Heart left ventricle (tissue), 16 donors: ENCODE measurements at regions not wholly inside any gene's neighbourhood (a gene's known extent, or its start where the extent isn't known, plus 50 kb on each side); places are given as distances from the start of the nearest gene placed in this dataset.

Experiments used
- ATAC-seq, 4 donors: fragments of 200-7000 bp; cut with Tn5 transposase; one replicate each; pipeline ENCODE4 v1.9.1; 2020 to 2022; ENCODE audit warnings: moderate library complexity in 4 of 4, mild to moderate bottlenecking in 3 of 4, moderate number of reproducible peaks in 1 of 4
- DNase-seq, 5 donors: peaks; one replicate each; pipeline ENCODE4 v3.0.0-alpha.2; 2020
- H3K27ac ChIP-seq, 12 donors: fragments of 200-600 bp; sonication (generic) in 4 of 12; one replicate each; pipeline versions ENCODE4 v1.5.0 to v1.8.0; 2016 to 2022; ENCODE audit warnings: mild to moderate bottlenecking in 2 of 12
- H3K27me3 ChIP-seq, 9 donors: fragments of 200-600 bp; sonication (generic) in 2 of 9; one replicate each; pipeline versions ENCODE4 v1.5.1 to v1.8.0; 2016 to 2022; ENCODE audit warnings: mild to moderate bottlenecking in 3 of 9
- H3K36me3 ChIP-seq, 9 donors: fragments of 200-600 bp; sonication (generic) in 2 of 9; one replicate each; pipeline versions ENCODE4 v1.5.0 to v1.8.0; 2018 to 2022; ENCODE audit warnings: mild to moderate bottlenecking in 2 of 9
- H3K4me1 ChIP-seq, 12 donors: fragments of 200-600 bp; sonication (generic) in 4 of 12; one replicate each; pipeline versions ENCODE4 v1.5.0 to v1.8.0; 2016 to 2022; ENCODE audit warnings: mild to moderate bottlenecking in 3 of 12
- H3K4me3 ChIP-seq, 12 donors: fragments of 200-600 bp; sonication (generic) in 4 of 12; one replicate each; pipeline versions ENCODE4 v1.5.0 to v1.8.0; 2017 to 2022; ENCODE audit warnings: mild to moderate bottlenecking in 9 of 12, moderate library complexity in 4 of 12
- H3K9me3 ChIP-seq, 12 donors: fragments of 200-600 bp; sonication (generic) in 4 of 12; one replicate each; pipeline versions ENCODE4 v1.5.0 to v1.8.0; 2016 to 2022; ENCODE audit warnings: mild to moderate bottlenecking in 1 of 12
- POLR2A ChIP-seq, 2 donors: fragments of 450-650 bp; IDR thresholded peaks; one replicate each; pipeline ENCODE4 v1.6.1; 2017; ENCODE audit warnings: antibody characterized with exemption in 2 of 2, mild to moderate bottlenecking in 2 of 2, moderate library complexity in 2 of 2
- WGBS, 4 donors: extraction: QIAGEN DNeasy Blood & Tissue Kit in 2 of 4; methylation state at CpG; one replicate each; pipeline versions ENCODE4 v1.1.5 to v1.1.7; 2013 to 2018; 5-methylcytosine and 5-hydroxymethylcytosine counted together
- intact Hi-C, 10 donors: fragments of 100-400 bp; cut with DNase I; formaldehyde crosslinking; loops; one replicate each; pipeline versions ENCODE4 v1.11.1 to v1.14.2; 2022
- TF ChIP-seq, protein P1 (sequence below), 12 donors: fragments of 200-600 bp; sonication (generic) in 4 of 12; IDR thresholded peaks; one replicate each; pipeline versions ENCODE4 v1.5.0 to v1.8.0; 2018 to 2022; ENCODE audit warnings: antibody characterized with exemption in 12 of 12, mild to moderate bottlenecking in 5 of 12
- donor health status: ischemic (EF 13 %, LVEDD 7.1; RV severe dilation, severe dysfunction).
- donor health status: healthy with polysubstance abuse.
- donor health status: DM: no; HTN: yes; CAD: no.
- donor health status: DM: no; HTN: no; CAD: no.
- donor health status: ischemic (EF 25% LVEDD 6.9; RV normal size, moderate dysfunction).
- donor health status: ischemic (EF 25% LVEDD 5.7; RV mildly dilated, moderate dysfunction).
- donor health status: healthy.
- donor health status: DM: yes; HTN: yes; CAD: no.
- donor health status: ischemic (EF 35%, LVEDD 5.7; RV mildly dilated, moderate dysfunction).
- donor health status: nonischemic (EF 11% LVEDD 7.7; RV severe dilation, severe dysfunction).
- donor health status: DM: yes; HTN: yes; CAD: no.
- donor health status: PGD.
- donor health status: ischemic (EF 29% LVEDD 5.4; RV normal size, mild dysfunction).
- donor health status: nonischemic (EF 23%, LVEDD 6.1; RV moderate dilation, normal function).

DNA sequence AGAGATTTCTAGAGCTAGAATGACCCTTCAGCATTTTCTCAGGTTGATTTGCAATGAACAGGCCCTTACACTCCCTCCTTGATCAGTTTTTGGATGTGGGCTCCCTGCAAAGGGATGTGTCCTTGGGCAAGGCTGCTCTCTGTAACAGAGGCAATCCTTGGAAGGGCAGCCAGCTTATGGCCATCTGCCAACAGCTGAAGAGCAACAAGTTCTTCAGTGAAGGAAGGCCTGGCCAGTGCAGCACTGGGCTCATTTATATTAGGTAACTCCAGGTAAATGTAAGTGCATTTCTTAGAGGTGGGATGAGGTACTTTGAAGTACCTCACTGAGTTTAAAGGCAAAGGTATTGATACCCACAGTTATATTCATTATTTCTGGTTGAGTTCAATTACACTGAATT lies 114.3 kb upstream of the KCNJ16 start:
- intact Hi-C loops = no loop called here
- H3K36me3 ChIP-seq = no peaks in the 10 kb centered on the region
- no peaks in the 10 kb centered on the region for H3K27me3 ChIP-seq
- no peak overlapping the region for H3K4me3 ChIP-seq
- ATAC-seq (peak; percentile 42 to 73 (median 63)), DNase-seq (peak in 4 of 5 donors; percentile 31 to 72 (median 36))
- H3K9me3 ChIP-seq = peaks cover 0 to 15% (median 0%) of the 10 kb centered on the region in 12 donors
- TF ChIP-seq, protein P1, sequence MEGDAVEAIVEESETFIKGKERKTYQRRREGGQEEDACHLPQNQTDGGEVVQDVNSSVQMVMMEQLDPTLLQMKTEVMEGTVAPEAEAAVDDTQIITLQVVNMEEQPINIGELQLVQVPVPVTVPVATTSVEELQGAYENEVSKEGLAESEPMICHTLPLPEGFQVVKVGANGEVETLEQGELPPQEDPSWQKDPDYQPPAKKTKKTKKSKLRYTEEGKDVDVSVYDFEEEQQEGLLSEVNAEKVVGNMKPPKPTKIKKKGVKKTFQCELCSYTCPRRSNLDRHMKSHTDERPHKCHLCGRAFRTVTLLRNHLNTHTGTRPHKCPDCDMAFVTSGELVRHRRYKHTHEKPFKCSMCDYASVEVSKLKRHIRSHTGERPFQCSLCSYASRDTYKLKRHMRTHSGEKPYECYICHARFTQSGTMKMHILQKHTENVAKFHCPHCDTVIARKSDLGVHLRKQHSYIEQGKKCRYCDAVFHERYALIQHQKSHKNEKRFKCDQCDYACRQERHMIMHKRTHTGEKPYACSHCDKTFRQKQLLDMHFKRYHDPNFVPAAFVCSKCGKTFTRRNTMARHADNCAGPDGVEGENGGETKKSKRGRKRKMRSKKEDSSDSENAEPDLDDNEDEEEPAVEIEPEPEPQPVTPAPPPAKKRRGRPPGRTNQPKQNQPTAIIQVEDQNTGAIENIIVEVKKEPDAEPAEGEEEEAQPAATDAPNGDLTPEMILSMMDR (IDR thresholded peaks at IDR 0.05) = no peak
- no peak for TF ChIP-seq POLR2A (IDR thresholded peaks at IDR 0.05)
- H3K27ac ChIP-seq = no peak overlapping the region
- H3K4me1 ChIP-seq = peaks cover 0 to 19% (median 6%) of the 10 kb centered on the region in 12 donors

DNA sequence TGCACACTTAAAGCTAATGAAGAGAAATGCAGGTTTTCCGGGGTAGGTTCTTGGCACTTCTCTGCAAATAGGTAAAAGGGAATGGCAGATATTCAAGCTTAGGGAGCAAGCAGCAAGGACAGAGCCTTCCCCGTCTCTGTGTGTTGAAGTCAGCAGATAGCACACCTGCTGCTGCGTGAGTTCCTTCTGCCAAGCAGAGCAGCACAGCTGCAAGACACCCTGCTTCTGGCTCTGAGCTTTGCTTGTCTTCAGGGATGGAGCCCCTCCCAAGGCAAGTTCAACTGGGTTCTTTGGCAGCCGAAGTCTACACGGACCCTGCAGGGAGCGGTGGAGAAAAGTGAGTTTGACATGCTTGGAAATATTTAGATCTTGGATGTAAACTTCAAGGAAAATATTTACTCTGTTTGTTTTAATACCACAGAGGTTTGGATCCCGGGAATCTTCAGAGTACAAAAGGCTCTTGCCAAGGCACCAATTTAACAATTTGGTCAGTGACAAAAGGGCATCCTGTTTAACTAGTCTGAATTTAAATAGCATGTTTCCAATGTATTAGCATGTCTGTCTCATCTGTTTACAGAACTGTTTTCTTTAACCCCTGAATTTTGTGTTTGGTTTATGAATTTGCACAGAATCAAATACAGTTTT lies 113.4 kb upstream of the KCNJ16 start:
- Histone ChIP-seq H3K27ac (peak overlapping the region in 2 of 12 donors; percentile 15 to 37), H3K9me3 (peaks cover 0 to 15% (median 0%) of the 10 kb centered on the region in 12 donors), H3K27me3 (no peaks in the 10 kb centered on the region), H3K36me3 (no peaks in the 10 kb centered on the region), H3K4me3 (peak overlapping the region in 1 of 12 donors; percentile 19), H3K4me1 (peaks cover 0 to 19% (median 6%) of the 10 kb centered on the region in 12 donors)
- 32 to 50% (median 42%) methylated on average over 6 to 7 of the region's 7 CpGs for WGBS, 4 donors
- peak in 3 of 4 donors; percentile 33 to 91 (median 69) for ATAC-seq
- intact Hi-C loops = no loop called here
- DNase-seq = peak in 3 of 5 donors; percentile 11 to 55 (median 19)
- TF ChIP-seq POLR2A (IDR thresholded peaks at IDR 0.05) = no peak
- TF ChIP-seq, protein P1 (IDR thresholded peaks at IDR 0.05) = no peak

DNA sequence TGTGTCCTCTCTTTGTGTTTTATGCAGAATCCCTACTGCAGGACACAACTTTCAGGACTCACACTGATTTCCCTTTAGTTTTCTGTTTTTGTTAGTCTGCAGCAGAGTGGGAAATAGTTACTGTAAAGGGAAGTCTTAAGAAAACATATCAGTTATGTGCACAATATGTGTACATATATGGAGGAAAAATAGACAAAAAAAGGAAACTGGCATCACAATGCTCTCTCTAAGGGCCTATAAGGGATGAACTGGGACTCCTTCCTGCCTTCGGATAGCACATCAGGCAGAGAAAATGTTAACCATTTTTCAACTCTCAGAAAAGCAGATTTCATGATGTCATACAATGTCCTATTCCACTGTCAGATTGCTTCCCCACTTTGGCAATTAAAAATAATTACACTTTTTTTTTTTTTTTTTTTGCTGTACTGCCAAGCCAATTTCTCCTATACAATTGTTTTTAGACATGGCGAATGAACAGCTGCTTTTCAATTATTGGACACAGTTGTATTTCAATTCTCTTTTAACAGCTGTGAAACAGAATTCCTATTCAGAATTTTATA lies 112.5 kb upstream of the KCNJ16 start:
- DNase-seq = no peak
- Histone ChIP-seq H3K9me3 (peaks cover 0 to 15% (median 0%) of the 10 kb centered on the region in 12 donors), H3K4me3 (no peak overlapping the region), H3K4me1 (peaks cover 0 to 19% (median 6%) of the 10 kb centered on the region in 12 donors), H3K27me3 (no peaks in the 10 kb centered on the region), H3K36me3 (no peaks in the 10 kb centered on the region), H3K27ac (peak overlapping the region in 1 of 12 donors; percentile 37)
- 66 to 72% (median 70%) methylated on average over 2 of the region's 2 CpGs for WGBS, 4 donors
- ATAC-seq = no peak
- no peak for TF ChIP-seq POLR2A (IDR thresholded peaks at IDR 0.05)
- TF ChIP-seq, protein P1 (IDR thresholded peaks at IDR 0.05) = no peak
- intact Hi-C loops = no loop called here

DNA sequence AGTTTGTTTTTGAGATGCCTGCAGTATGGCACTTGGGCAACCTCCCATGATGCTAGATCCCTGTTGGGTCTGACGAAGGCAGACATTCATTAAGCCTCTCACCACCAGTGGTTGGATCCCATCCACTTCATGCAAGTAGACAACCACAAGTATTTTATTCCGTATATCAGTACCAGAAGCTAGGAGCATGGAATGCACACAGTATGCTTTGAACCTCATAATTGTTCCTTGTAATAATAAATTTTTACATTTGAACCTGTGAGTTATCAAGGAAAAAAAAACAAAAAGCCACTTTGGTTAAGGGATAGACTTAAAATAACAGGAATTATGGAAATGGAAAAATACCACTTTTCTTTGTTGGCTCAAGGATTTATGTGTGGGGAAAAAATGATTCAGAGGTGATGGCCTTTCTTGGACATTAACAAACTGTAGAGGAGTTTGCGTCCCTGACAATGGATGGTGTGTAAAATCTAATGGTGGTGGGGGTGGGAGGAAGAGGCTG lies 107.1 kb upstream of the KCNJ16 start:
- Histone ChIP-seq H3K9me3 (peaks cover 0 to 15% (median 0%) of the 10 kb centered on the region in 12 donors), H3K27me3 (no peaks in the 10 kb centered on the region), H3K4me3 (no peak overlapping the region), H3K27ac (no peak overlapping the region), H3K36me3 (no peaks in the 10 kb centered on the region), H3K4me1 (no peaks in the 10 kb centered on the region)
- TF ChIP-seq, protein P1 (IDR thresholded peaks at IDR 0.05) = no peak
- no peak for TF ChIP-seq POLR2A (IDR thresholded peaks at IDR 0.05)
- 82 to 91% (median 88%) methylated on average over 3 of the region's 3 CpGs for WGBS, 4 donors
- ATAC-seq (no peak), DNase-seq (no peak)
- intact Hi-C loops = no loop called here
